ENCODE measurements at regions not wholly inside any gene's neighbourhood (a gene's known extent, or its start where the extent isn't known, plus 50 kb on each side); places are given as distances from the start of the nearest gene placed in this dataset.
"Not testable (repeated sequence)": the region's sequence is repeated elsewhere in the genome, so short reads cannot be mapped to it uniquely, and the experiment has no call there.

GRCh38 chr5:19142713-19143414 lies 845.1 kb downstream of the CDH18 start:
- not testable (repeated sequence) for H3K27me3 ChIP-seq (ENCODE audit: control insufficient read depth in 2 of 2, insufficient read depth in 2 of 2, low read length in 2 of 2); H3K4me1 ChIP-seq (ENCODE audit: control insufficient read depth in 2 of 2, insufficient read depth in 2 of 2, low read length in 2 of 2); H3K27ac ChIP-seq (ENCODE audit: low read depth in 2 of 2, low read length in 2 of 2)

DNA sequence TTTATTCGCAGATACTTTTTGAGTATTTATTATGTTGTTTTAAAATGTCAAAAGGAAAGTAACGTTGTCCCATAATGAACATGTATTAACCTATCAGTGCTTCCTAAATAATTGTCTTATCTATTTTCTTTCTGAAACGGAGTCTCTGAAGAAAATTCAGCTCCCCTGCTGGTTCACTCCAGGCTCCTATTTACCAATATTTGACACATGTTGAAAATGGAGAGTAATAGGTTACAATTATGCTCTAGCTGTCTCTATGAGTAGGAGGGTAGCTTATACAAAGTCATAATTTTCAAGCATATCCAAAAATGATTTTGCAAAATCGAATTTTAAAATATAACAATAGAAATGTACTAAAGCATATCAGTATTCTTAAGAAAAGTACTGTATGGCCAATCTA lies 844.1 kb downstream of the CDH18 start:
- Histone ChIP-seq H3K27me3 (ENCODE audit: control insufficient read depth in 2 of 2, insufficient read depth in 2 of 2, low read length in 2 of 2) (no peaks in the 10 kb centered on the region), H3K9me3 (ENCODE audit: control insufficient read depth in 2 of 2, low read length in 2 of 2) (no peaks in the 10 kb centered on the region), H3K4me3 (ENCODE audit: low read length in 2 of 2) (no peak overlapping the region), H3K27ac (ENCODE audit: low read depth in 2 of 2, low read length in 2 of 2) (no peak overlapping the region), H3K36me3 (ENCODE audit: control insufficient read depth in 2 of 2, insufficient read depth in 2 of 2, low read length in 2 of 2) (no peaks in the 10 kb centered on the region), H3K4me1 (ENCODE audit: control insufficient read depth in 2 of 2, insufficient read depth in 2 of 2, low read length in 2 of 2) (no peaks in the 10 kb centered on the region), H3K9ac (ENCODE audit: low read depth in 1 of 2, low read length in 2 of 2) (no peak overlapping the region)

More at GRCh38 chr5:19142713-19143414, 845.1 kb downstream of the CDH18 start:
- not testable (repeated sequence) for H3K9ac ChIP-seq (ENCODE audit: low read depth in 1 of 2, low read length in 2 of 2); H3K4me3 ChIP-seq (ENCODE audit: low read length in 2 of 2); H3K36me3 ChIP-seq (ENCODE audit: control insufficient read depth in 2 of 2, insufficient read depth in 2 of 2, low read length in 2 of 2); H3K9me3 ChIP-seq (ENCODE audit: control insufficient read depth in 2 of 2, low read length in 2 of 2)

GRCh38 chr5:19169426-19169825 lies 818.6 kb downstream of the CDH18 start:
- no peak overlapping the region for H3K4me3 ChIP-seq (ENCODE audit: low read length in 2 of 2)
- H3K4me1 ChIP-seq (ENCODE audit: control insufficient read depth in 2 of 2, insufficient read depth in 2 of 2, low read length in 2 of 2): no peaks in the 10 kb centered on the region
- H3K36me3 ChIP-seq (ENCODE audit: control insufficient read depth in 2 of 2, insufficient read depth in 2 of 2, low read length in 2 of 2): no peaks in the 10 kb centered on the region
- H3K27me3 ChIP-seq (ENCODE audit: control insufficient read depth in 2 of 2, insufficient read depth in 2 of 2, low read length in 2 of 2): no peaks in the 10 kb centered on the region
- no peak overlapping the region for H3K9ac ChIP-seq (ENCODE audit: low read depth in 1 of 2, low read length in 2 of 2)
- no peak overlapping the region for H3K27ac ChIP-seq (ENCODE audit: low read depth in 2 of 2, low read length in 2 of 2)
- no peaks in the 10 kb centered on the region for H3K9me3 ChIP-seq (ENCODE audit: control insufficient read depth in 2 of 2, low read length in 2 of 2)

DNA sequence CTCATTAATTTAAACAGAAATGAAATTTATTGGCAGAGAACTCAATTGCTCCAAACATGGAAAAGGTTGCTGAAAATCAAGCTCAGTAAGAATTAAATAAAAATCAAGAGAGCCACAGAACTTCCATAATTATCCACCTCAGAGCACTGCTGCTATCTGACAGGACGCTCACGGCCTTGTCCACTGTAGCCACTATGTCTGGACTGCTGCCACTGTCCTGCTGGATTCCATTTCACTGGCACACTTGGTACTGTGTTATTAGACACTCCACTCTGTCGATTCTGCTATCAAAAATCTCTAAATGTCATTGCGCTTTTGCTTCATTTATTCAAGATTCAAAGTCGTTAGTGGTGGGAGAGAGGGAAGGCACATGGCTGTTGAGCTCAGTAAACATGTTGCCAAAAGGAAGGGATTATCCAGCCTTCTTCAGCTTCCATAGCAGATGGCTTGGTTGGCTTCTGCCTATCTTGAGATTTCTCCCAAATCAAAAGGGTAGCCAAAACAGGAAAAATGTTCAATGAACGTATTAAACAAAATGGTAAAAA lies 815.0 kb downstream of the CDH18 start:
- Histone ChIP-seq H3K27me3 (ENCODE audit: control insufficient read depth in 2 of 2, insufficient read depth in 2 of 2, low read length in 2 of 2) (no peaks in the 10 kb centered on the region), H3K9ac (ENCODE audit: low read depth in 1 of 2, low read length in 2 of 2) (no peak overlapping the region), H3K36me3 (ENCODE audit: control insufficient read depth in 2 of 2, insufficient read depth in 2 of 2, low read length in 2 of 2) (no peaks in the 10 kb centered on the region), H3K9me3 (ENCODE audit: control insufficient read depth in 2 of 2, low read length in 2 of 2) (no peaks in the 10 kb centered on the region), H3K4me1 (ENCODE audit: control insufficient read depth in 2 of 2, insufficient read depth in 2 of 2, low read length in 2 of 2) (no peaks in the 10 kb centered on the region), H3K27ac (ENCODE audit: low read depth in 2 of 2, low read length in 2 of 2) (no peak overlapping the region), H3K4me3 (ENCODE audit: low read length in 2 of 2) (no peak overlapping the region)

GRCh38 chr5:19175776-19176570 lies 812.0 kb downstream of the CDH18 start:
- H3K9me3 ChIP-seq (ENCODE audit: control insufficient read depth in 2 of 2, low read length in 2 of 2): no peaks in the 10 kb centered on the region
- H3K27me3 ChIP-seq (ENCODE audit: control insufficient read depth in 2 of 2, insufficient read depth in 2 of 2, low read length in 2 of 2): no peaks in the 10 kb centered on the region
- H3K36me3 ChIP-seq (ENCODE audit: control insufficient read depth in 2 of 2, insufficient read depth in 2 of 2, low read length in 2 of 2): no peaks in the 10 kb centered on the region
- H3K9ac ChIP-seq (ENCODE audit: low read depth in 1 of 2, low read length in 2 of 2): no peak overlapping the region
- H3K4me3 ChIP-seq (ENCODE audit: low read length in 2 of 2): no peak overlapping the region
- no peak overlapping the region for H3K27ac ChIP-seq (ENCODE audit: low read depth in 2 of 2, low read length in 2 of 2)
- H3K4me1 ChIP-seq (ENCODE audit: control insufficient read depth in 2 of 2, insufficient read depth in 2 of 2, low read length in 2 of 2): no peaks in the 10 kb centered on the region

- no peaks in the 10 kb centered on the region for H3K4me1 ChIP-seq (ENCODE audit: control insufficient read depth in 2 of 2, insufficient read depth in 2 of 2, low read length in 2 of 2)
- no peaks in the 10 kb centered on the region for H3K36me3 ChIP-seq (ENCODE audit: control insufficient read depth in 2 of 2, insufficient read depth in 2 of 2, low read length in 2 of 2)
- H3K27me3 ChIP-seq (ENCODE audit: control insufficient read depth in 2 of 2, insufficient read depth in 2 of 2, low read length in 2 of 2): no peaks in the 10 kb centered on the region
- H3K27ac ChIP-seq (ENCODE audit: low read depth in 2 of 2, low read length in 2 of 2): no peak overlapping the region
- no peak overlapping the region for H3K9ac ChIP-seq (ENCODE audit: low read depth in 1 of 2, low read length in 2 of 2)
- H3K4me3 ChIP-seq (ENCODE audit: low read length in 2 of 2): no peak overlapping the region
- H3K9me3 ChIP-seq (ENCODE audit: control insufficient read depth in 2 of 2, low read length in 2 of 2): no peaks in the 10 kb centered on the region
Observed at GRCh38 chr5:19179571-19179970, 808.4 kb downstream of the CDH18 start.

DNA sequence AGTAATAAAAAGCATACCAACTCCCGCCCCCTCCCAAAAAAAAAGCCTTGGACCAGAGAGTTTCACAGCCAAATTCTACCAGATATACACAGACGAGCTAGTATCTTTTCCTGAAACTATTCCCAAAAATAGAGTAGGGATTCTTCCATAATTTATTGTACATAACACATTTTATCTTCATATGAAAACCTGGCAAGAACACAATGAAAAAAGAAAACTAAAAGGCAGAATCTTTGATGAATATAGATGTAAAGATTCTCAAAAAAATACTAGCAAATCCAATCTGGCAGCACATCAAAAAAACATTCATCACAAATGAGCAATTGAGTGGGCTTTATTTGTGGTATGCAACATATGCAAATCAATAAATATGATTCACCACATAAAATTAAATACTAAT lies 798.8 kb downstream of the CDH18 start:
- H3K36me3 ChIP-seq (ENCODE audit: control insufficient read depth in 2 of 2, insufficient read depth in 2 of 2, low read length in 2 of 2): no peaks in the 10 kb centered on the region
- no peak overlapping the region for H3K27ac ChIP-seq (ENCODE audit: low read depth in 2 of 2, low read length in 2 of 2)
- no peak overlapping the region for H3K4me3 ChIP-seq (ENCODE audit: low read length in 2 of 2)
- no peaks in the 10 kb centered on the region for H3K4me1 ChIP-seq (ENCODE audit: control insufficient read depth in 2 of 2, insufficient read depth in 2 of 2, low read length in 2 of 2)
- peaks cover 0 to 5% of the 10 kb centered on the region in 2 donors for H3K9me3 ChIP-seq (ENCODE audit: control insufficient read depth in 2 of 2, low read length in 2 of 2)
- no peak overlapping the region for H3K9ac ChIP-seq (ENCODE audit: low read depth in 1 of 2, low read length in 2 of 2)
- no peaks in the 10 kb centered on the region for H3K27me3 ChIP-seq (ENCODE audit: control insufficient read depth in 2 of 2, insufficient read depth in 2 of 2, low read length in 2 of 2)

- Histone ChIP-seq H3K27me3 (ENCODE audit: control insufficient read depth in 2 of 2, insufficient read depth in 2 of 2, low read length in 2 of 2) (no peaks in the 10 kb centered on the region), H3K9me3 (ENCODE audit: control insufficient read depth in 2 of 2, low read length in 2 of 2) (no peaks in the 10 kb centered on the region)
Observed at GRCh38 chr5:19193631-19194030, 794.4 kb downstream of the CDH18 start.

DNA sequence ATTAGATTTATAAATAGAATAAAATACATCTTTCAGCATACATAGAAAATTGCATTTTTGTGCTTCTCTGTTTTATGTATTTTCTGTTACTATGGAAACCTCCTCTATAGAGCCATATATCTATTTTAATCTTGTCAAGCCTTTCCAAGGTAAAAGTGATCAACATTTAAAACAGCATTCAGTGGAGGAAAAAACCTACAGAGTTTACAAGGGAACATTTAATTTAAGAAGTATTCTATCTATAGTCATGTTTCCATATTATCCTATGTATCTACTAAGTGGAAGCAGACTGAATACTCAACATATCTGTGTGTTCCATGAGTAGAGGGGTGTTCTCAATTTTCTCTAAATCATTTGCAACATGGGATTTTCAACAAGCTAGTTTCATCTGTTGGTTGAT lies 791.4 kb downstream of the CDH18 start:
- no peak overlapping the region for H3K9ac ChIP-seq (ENCODE audit: low read depth in 1 of 2, low read length in 2 of 2)
- no peaks in the 10 kb centered on the region for H3K27me3 ChIP-seq (ENCODE audit: control insufficient read depth in 2 of 2, insufficient read depth in 2 of 2, low read length in 2 of 2)
- no peaks in the 10 kb centered on the region for H3K4me1 ChIP-seq (ENCODE audit: control insufficient read depth in 2 of 2, insufficient read depth in 2 of 2, low read length in 2 of 2)
- no peaks in the 10 kb centered on the region for H3K9me3 ChIP-seq (ENCODE audit: control insufficient read depth in 2 of 2, low read length in 2 of 2)
- H3K27ac ChIP-seq (ENCODE audit: low read depth in 2 of 2, low read length in 2 of 2): no peak overlapping the region
- H3K36me3 ChIP-seq (ENCODE audit: control insufficient read depth in 2 of 2, insufficient read depth in 2 of 2, low read length in 2 of 2): no peaks in the 10 kb centered on the region
- H3K4me3 ChIP-seq (ENCODE audit: low read length in 2 of 2): no peak overlapping the region

More at GRCh38 chr5:19193631-19194030, 794.4 kb downstream of the CDH18 start:
- Histone ChIP-seq H3K9ac (ENCODE audit: low read depth in 1 of 2, low read length in 2 of 2) (no peak overlapping the region), H3K36me3 (ENCODE audit: control insufficient read depth in 2 of 2, insufficient read depth in 2 of 2, low read length in 2 of 2) (no peaks in the 10 kb centered on the region), H3K4me3 (ENCODE audit: low read length in 2 of 2) (no peak overlapping the region), H3K4me1 (ENCODE audit: control insufficient read depth in 2 of 2, insufficient read depth in 2 of 2, low read length in 2 of 2) (no peaks in the 10 kb centered on the region), H3K27ac (ENCODE audit: low read depth in 2 of 2, low read length in 2 of 2) (no peak overlapping the region)

DNA sequence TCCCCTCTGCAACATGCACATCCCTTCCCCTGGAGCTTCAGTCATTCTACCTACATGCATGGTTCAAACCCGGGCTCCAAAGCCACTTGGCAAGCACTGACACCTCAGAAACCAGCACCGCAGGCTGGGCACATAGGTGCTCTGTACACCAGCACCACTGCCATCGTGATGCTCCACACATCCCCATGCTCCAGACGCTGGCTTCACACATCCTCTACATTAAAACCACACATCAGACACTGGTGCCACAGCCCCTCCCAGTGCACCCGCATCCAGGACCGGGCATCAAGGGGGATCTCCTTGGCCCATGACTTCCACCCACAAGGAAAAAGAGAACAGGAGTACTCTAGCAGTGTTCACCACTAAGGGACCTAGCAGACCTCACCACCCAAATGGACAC lies 787.7 kb downstream of the CDH18 start:
- Histone ChIP-seq H3K27ac (ENCODE audit: low read depth in 2 of 2, low read length in 2 of 2) (no peak overlapping the region), H3K9ac (ENCODE audit: low read depth in 1 of 2, low read length in 2 of 2) (no peak overlapping the region), H3K4me3 (ENCODE audit: low read length in 2 of 2) (no peak overlapping the region), H3K9me3 (ENCODE audit: control insufficient read depth in 2 of 2, low read length in 2 of 2) (no peaks in the 10 kb centered on the region), H3K4me1 (ENCODE audit: control insufficient read depth in 2 of 2, insufficient read depth in 2 of 2, low read length in 2 of 2) (no peaks in the 10 kb centered on the region), H3K27me3 (ENCODE audit: control insufficient read depth in 2 of 2, insufficient read depth in 2 of 2, low read length in 2 of 2) (no peaks in the 10 kb centered on the region), H3K36me3 (ENCODE audit: control insufficient read depth in 2 of 2, insufficient read depth in 2 of 2, low read length in 2 of 2) (no peaks in the 10 kb centered on the region)
